ENCODE measurements at regions not wholly inside any gene's neighbourhood (a gene's known extent, or its start where the extent isn't known, plus 50 kb on each side); places are given as distances from the start of the nearest gene placed in this dataset.
"Not testable (repeated sequence)": the region's sequence is repeated elsewhere in the genome, so short reads cannot be mapped to it uniquely, and the experiment has no call there.

DNA sequence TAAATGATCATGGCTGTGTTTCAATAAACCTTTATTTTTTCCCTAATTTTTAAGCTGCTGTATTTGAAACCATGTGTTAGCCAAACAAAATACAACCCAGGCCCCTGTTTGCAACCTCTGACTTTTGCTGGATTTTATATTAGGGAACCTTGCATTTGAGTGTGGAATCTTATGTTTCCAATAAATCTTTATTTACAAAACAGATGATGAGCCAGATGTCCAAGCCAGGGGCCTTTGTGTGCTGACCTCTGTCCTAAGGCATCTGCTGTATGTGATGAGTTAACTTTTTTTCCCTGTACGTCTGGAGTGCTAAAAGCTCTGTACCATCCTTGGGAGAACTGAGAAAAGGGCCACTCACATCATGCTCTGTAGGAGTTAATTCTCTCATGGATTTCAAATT, 162.9 kb downstream of the TRIB2 start:
- no peak for DNase-seq

DNA sequence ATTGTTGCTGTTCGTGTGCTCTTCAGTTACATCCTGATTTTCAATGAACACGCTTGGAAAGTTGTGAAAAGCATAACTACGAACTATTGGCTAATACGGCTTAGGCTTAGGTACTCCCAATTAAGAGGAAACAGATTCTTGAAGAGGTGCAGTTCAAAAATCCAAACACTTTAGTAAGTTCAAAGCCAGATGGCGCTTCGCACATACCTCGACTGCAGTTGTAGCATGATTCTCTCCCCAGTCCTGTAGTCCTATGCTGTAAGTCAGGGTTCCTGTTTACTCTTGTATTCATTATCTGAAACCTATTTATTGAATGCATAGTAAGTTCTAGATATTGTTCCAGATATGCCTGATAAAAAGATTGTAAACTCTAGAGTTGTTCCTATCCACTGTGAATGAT, 165.2 kb downstream of the TRIB2 start:
- DNase-seq = no peak

DNA sequence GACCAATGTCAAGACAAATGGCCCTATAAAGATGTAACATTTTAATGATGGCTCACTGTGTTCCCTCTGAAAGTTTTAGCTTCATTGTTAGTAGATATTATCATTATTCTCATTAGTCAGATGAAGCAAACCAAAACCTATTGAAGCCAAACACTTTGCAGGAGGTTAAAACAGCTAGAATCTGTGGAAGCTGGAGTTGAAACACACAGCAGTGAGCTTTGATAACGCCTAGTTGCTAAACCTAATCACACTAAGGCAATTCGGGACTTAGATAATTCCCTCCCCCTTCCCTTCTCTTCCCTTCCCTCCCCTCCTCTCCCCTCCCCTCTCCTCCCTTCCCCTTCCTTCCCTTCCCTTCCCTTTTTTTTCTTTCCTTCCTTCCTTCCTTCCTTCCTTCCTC, 165.7 kb downstream of the TRIB2 start:
- DNase-seq = no peak

GRCh38 chr2:12883906-12884305, 167.2 kb downstream of the TRIB2 start:
- DNase-seq = no peak

- DNase-seq = no peak
Measured at GRCh38 chr2:12884713-12885282, 168.1 kb downstream of the TRIB2 start.

DNA sequence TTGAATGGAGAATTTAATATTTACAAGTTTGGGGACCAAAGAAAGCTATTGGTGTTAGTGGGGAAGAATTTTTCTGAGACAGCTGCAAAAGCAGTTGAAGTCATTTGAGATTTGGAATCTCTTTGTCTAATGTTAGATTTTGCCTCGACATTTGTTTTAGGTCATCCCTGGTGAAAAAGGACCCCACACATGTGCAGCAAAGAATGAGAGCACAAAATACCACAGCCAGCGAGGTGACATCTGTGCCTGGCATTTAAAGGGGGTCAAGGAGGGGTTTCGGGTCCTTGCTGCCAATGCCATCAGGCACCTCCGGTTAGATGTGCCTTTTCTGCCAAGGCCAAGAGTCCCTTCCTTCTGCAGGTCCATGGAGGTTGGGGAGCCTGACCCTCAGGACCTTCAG, 173.3 kb downstream of the TRIB2 start:
- no peak for DNase-seq

GRCh38 chr2:12890481-12890991, 173.8 kb downstream of the TRIB2 start:
- DNase-seq = no peak

DNA sequence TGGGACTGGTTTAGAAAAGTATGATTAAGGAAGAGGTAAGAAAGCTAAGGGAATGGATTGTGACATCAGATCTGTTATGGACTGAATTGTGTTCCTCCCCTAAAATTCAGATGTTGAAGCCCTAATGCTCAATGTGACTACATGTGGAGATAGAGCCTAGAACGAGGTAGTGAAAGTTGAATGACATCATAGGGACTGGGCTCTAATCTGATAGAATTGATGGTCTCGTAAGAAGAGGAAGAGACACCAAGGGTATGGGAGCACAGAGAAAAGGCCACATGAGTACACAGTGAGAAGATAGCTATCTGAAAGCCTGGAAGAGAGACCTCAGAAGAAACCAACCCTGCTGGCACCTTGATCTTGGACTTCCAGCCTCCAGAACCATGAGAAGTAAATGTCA, 178.3 kb downstream of the TRIB2 start:
- DNase-seq = no peak

- peak; percentile 20 for DNase-seq
Measured at GRCh38 chr2:12896318-12896982, 179.7 kb downstream of the TRIB2 start.

DNA sequence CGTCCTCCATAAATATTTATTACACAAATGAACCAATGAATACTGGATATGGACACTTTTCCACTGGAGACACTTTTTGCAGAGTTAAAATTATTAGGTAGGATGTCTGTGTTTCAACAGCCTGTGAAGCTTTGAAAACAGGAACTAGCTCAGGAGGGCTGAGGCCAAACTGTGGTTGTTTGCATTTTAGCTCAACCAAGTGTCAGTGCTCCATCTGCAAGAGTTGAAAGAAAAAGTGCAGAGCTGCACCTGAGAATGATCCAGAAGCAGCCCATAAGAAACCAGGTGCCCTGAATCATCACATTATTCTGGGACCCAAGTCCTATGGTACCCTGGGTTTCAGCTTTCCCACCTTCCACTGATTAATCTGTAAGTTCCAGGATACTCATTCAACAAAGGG, 180.4 kb downstream of the TRIB2 start:
- no peak for DNase-seq

DNA sequence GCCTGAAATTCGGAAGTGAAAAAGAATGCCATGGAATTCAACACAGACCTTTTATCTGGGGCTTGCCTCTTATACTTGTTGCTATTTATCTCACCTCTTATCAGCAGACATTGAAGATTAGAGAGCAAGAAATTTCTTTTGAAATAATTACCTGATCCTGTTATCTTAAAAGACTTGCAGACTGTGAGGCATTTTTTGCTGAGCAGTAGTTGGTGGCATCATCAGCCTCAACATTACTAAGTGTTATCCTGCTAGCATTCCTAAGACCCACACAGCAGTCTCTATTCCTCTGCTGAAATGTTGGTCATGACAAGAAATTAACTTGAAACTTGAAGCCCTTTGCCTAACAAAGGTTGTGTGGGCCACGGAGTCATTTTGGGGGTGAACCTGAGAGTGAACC, 186.5 kb downstream of the TRIB2 start:
- no peak for DNase-seq

GRCh38 chr2:12910431-12910830, 193.7 kb downstream of the TRIB2 start:
- no peak for DNase-seq

GRCh38 chr2:12915787-12916186, 199.1 kb downstream of the TRIB2 start:
- DNase-seq = no peak

GRCh38 chr2:12918138-12918834, 201.6 kb downstream of the TRIB2 start:
- DNase-seq = no peak

DNA sequence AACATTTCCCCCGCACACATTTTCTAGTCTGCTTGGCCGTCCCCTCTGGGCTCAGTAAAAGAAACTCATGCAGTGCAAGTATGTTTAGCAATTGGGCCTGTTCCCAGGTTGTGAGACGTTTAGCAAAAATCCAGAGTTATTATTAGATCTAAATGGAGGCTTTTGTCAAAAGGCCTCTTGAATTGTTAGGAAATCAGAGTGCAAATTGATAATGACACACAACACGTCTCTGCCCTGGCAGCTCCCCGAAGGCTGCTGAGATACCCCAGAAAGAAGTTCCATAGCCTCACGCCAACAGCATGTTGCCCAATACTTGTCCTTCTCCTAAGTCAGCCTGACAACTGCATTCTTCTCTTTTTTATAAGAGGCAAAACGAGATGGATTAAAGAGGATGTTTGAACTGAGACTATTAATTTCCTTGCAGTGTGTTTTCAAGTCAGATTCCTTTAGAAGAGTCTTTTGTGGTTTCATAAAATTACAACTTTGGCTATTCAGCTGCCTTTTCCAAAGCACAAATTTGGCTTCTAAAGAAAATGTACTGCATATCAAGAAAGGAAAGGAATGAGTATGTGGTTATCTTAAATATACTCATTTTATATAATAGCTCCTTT, 202.2 kb downstream of the TRIB2 start:
- DNase-seq = no peak

- DNase-seq = no peak
Measured at GRCh38 chr2:12921321-12921720, 204.6 kb downstream of the TRIB2 start.

GRCh38 chr2:12923907-12924610, 207.3 kb downstream of the TRIB2 start:
- DNase-seq = no peak

DNA sequence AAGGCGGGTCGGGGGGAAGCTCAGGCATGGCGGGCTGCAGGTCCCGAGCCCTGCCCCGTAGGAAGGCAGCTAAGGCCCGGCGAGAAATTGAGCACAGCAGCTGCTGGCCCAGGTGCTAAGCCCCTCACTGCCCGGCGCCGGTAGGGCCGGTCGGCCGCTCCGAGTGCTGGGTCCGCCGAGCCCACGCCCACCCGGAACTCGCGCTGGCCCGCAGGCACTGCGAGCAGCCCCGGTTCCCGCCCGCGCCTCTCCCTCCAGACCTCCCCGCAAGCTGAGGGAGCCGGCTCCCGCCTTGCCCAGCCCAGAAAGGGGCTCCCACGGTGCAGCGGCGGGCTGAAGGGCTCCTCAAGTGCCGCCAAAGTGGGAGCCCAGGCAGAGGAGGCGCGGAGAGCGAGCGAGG, 209.9 kb downstream of the TRIB2 start:
- not testable (repeated sequence) for DNase-seq

- no peak for DNase-seq
Measured at GRCh38 chr2:12928197-12928774, 211.6 kb downstream of the TRIB2 start.

- no peak for DNase-seq
Measured at GRCh38 chr2:12928775-12929401, 212.2 kb downstream of the TRIB2 start.

GRCh38 chr2:12929758-12930157, 213.0 kb downstream of the TRIB2 start:
- DNase-seq = no peak

GRCh38 chr2:12930391-12930790, 213.7 kb downstream of the TRIB2 start:
- no peak for DNase-seq

Measured in right kidney (tissue), 1 donor.